HFFc6 (cell line): ENCODE measurements at regions not wholly inside any gene's neighbourhood (a gene's known extent, or its start where the extent isn't known, plus 50 kb on each side); places are given as distances from the start of the nearest gene placed in this dataset.

Experiments used
- DNase-seq: peaks from one replicate; pipeline ENCODE4 v3.0.0-alpha.2; 2018
- H3K27ac Mint-ChIP-seq: 2 replicates; pipeline ENCODE4 v1.8.0; 2020; ENCODE audit warnings: mild to moderate bottlenecking, mixed read lengths
- H3K27me3 Mint-ChIP-seq: 2 replicates; pipeline ENCODE4 v1.8.0; 2021; ENCODE audit warnings: mild to moderate bottlenecking, moderate library complexity, mixed read lengths; ENCODE audit not compliant: insufficient read depth
- H3K36me3 Mint-ChIP-seq: 2 replicates; pipeline ENCODE4 v1.8.0; 2021; ENCODE audit warnings: low read depth, mixed read lengths
- H3K4me1 Mint-ChIP-seq: 2 replicates; pipeline ENCODE4 v1.8.0; 2020; ENCODE audit warnings: low read depth, mixed read lengths
- H3K4me3 Mint-ChIP-seq: 2 replicates; pipeline ENCODE4 v1.8.0; 2020; ENCODE audit warnings: mild to moderate bottlenecking, moderate library complexity, mixed read lengths
- H3K9me3 Mint-ChIP-seq: 2 replicates; pipeline ENCODE4 v1.8.0; 2020; ENCODE audit warnings: mild to moderate bottlenecking, mixed read lengths
- TF ChIP-seq, protein P1 (sequence below): fragments of 200-600 bp; sonication (generic); IDR thresholded peaks from 2 replicates; pipeline ENCODE4 v1.5.0; 2021; ENCODE audit warnings: antibody characterized with exemption, mild to moderate bottlenecking

DNA sequence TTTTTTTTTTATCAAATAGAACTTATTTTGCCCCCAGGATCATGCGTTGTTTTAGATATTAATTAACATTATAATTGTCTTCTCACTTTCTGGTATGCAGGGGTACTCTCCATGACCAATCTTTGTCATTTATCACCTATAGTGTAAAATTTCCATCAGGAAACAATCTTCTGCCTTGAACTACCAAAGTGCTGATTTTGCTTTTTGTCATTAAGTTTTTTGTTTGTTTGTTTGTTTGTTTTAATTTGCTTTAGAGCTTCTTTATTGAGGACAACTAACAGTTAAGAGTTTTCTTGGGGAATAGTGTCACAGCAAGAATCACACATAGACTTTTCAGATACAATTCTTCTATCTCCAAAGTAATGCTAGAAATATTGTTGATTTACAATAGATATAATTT lies 171.2 kb upstream of the PRPS1L1 start:
- Mint-ChIP-seq H3K36me3 (no peaks in the 10 kb centered on the region), H3K27me3 (peaks cover under 1% of the 10 kb centered on the region; the same call in 1 of the 2 replicates), H3K4me1 (no peaks in the 10 kb centered on the region), H3K4me3 (no peak overlapping the region), H3K9me3 (no peaks in the 10 kb centered on the region), H3K27ac (no peak overlapping the region)
- TF ChIP-seq, protein P1, sequence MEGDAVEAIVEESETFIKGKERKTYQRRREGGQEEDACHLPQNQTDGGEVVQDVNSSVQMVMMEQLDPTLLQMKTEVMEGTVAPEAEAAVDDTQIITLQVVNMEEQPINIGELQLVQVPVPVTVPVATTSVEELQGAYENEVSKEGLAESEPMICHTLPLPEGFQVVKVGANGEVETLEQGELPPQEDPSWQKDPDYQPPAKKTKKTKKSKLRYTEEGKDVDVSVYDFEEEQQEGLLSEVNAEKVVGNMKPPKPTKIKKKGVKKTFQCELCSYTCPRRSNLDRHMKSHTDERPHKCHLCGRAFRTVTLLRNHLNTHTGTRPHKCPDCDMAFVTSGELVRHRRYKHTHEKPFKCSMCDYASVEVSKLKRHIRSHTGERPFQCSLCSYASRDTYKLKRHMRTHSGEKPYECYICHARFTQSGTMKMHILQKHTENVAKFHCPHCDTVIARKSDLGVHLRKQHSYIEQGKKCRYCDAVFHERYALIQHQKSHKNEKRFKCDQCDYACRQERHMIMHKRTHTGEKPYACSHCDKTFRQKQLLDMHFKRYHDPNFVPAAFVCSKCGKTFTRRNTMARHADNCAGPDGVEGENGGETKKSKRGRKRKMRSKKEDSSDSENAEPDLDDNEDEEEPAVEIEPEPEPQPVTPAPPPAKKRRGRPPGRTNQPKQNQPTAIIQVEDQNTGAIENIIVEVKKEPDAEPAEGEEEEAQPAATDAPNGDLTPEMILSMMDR, result no peak
- no peak for DNase-seq

DNA sequence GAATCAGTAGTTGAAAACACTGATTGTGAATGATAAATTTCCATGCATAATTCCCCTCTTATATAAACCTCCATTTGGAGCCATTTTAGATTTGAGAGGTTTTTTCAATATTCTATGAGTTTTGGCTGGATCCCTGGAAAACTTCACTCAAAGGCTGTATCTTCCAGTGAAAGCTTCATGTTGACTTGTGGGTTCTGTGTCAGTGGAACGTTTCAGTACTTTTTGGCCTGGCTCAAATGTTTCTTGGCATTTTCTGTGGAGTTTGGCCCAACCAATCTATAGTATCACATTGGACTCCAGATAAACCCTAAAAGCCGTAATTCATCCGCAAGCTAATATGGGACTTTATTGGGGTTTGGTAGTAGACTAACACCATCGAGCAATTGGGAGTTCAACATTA lies 172.6 kb upstream of the PRPS1L1 start:
- no peak for DNase-seq
- Mint-ChIP-seq H3K9me3 (no peaks in the 10 kb centered on the region), H3K4me1 (no peaks in the 10 kb centered on the region), H3K36me3 (no peaks in the 10 kb centered on the region), H3K27me3 (no peaks in the 10 kb centered on the region), H3K4me3 (no peak overlapping the region), H3K27ac (no peak overlapping the region)
- TF ChIP-seq, protein P1, result no peak

DNA sequence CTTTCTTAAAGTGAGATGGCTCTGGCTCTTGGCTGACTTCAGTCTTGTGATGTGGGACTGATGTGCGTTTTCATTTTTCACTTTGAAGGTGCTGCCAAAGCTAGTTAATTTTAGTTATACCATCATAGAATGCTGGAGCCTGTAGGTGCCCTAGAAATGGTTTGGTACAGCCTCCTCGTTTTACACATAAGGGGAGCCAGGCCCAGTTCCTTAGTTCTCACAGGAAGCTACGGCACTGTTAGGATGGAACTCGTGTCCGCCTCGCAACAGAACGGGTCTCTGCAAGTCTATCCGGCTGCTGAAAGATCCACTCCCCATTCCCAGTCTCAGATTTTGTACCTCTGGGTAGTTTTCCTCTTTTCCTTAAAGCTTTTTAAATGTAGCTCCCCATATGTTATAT lies 173.2 kb upstream of the PRPS1L1 start:
- TF ChIP-seq, protein P1, result no peak
- Mint-ChIP-seq H3K9me3 (no peaks in the 10 kb centered on the region), H3K4me3 (no peak overlapping the region), H3K36me3 (no peaks in the 10 kb centered on the region), H3K4me1 (no peaks in the 10 kb centered on the region), H3K27ac (no peak overlapping the region), H3K27me3 (no peaks in the 10 kb centered on the region)
- no peak for DNase-seq

DNA sequence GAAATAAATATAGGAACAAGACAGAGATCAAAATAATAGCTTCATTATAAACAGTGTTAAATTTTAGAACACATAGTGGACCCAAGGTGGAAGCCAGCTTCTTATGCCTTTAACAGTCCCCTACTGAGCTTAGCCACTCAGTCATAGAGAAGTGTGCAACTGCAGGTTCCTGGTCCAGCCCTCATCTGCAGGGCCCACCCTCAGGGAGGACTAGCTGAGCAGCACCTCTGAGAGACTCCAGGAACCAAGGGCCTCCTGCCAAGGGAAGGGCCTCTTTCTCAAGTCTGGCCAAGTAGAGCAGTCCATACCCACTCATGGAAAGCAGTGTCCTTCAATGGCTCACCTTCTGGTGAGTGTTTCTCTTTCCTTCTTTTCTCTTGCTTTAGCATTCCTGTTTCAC lies 173.7 kb upstream of the PRPS1L1 start:
- DNase-seq, result no peak
- Mint-ChIP-seq H3K4me1 (no peaks in the 10 kb centered on the region), H3K27me3 (no peaks in the 10 kb centered on the region), H3K4me3 (no peak overlapping the region), H3K36me3 (no peaks in the 10 kb centered on the region), H3K9me3 (no peaks in the 10 kb centered on the region), H3K27ac (no peak overlapping the region)
- TF ChIP-seq, protein P1, result no peak

DNA sequence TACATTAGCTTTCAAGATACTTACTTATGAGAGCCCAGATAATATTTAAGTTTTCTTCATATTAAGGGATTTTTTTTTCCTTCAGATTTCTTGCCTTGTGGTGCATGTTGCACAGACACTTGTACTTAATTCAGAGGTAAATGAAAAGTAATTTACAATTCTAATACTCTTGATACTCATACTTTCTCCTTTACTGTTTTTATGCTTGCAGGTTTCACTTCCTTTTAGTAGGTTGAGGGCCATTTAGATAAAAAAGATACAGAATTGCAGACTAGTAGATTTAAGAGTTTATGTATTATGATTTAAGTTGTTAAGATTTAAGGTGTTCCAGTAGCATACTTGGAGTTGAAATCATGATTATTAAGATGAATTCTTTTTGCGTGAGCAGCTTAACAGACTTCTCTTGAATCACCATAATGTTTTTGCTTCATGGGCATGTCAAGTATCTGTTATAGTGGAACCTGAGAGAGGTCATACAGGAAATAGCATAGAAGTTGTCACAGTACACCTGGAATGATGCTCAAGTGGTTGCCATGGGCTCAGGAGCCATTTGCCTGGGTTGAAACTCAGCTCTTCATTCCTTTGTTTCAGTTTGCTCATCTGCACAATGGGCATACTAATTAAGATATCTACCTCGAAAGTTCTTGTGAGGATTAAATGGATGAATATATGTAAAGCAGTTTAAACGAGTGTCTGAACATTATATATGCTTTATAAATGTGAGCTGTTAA lies 174.8 kb upstream of the PRPS1L1 start:
- TF ChIP-seq, protein P1, result no peak
- no peak overlapping the region for H3K27ac Mint-ChIP-seq
- no peaks in the 10 kb centered on the region for H3K4me1 Mint-ChIP-seq
- H3K36me3 Mint-ChIP-seq, result no peaks in the 10 kb centered on the region
- no peaks in the 10 kb centered on the region for H3K27me3 Mint-ChIP-seq
- no peak for DNase-seq
- H3K4me3 Mint-ChIP-seq, result no peak overlapping the region
- no peaks in the 10 kb centered on the region for H3K9me3 Mint-ChIP-seq
